Lower lobe of right lung (tissue), 2 donors: ENCODE measurements at regions not wholly inside any gene's neighbourhood (a gene's known extent, or its start where the extent isn't known, plus 50 kb on each side); places are given as distances from the start of the nearest gene placed in this dataset.

Experiments used
- ATAC-seq, 2 donors: fragments of 200-7000 bp; cut with Tn5 transposase; one replicate each; pipeline ENCODE4 v1.9.1; 2020 to 2022; ENCODE audit warnings: mild to moderate bottlenecking in 2 of 2, moderate library complexity in 2 of 2
- DNase-seq: peaks from one replicate; pipeline ENCODE4 v3.0.0-alpha.2; 2020
- H3K27ac ChIP-seq: fragments of 200-600 bp; one replicate; pipeline ENCODE4 v1.8.0; 2022
- H3K27me3 ChIP-seq: fragments of 200-600 bp; one replicate; pipeline ENCODE4 v1.8.0; 2022; ENCODE audit warnings: low read depth
- H3K36me3 ChIP-seq: fragments of 200-600 bp; one replicate; pipeline ENCODE4 v1.8.0; 2022; ENCODE audit warnings: mild to moderate bottlenecking
- H3K4me1 ChIP-seq: fragments of 200-600 bp; one replicate; pipeline ENCODE4 v1.8.0; 2022
- H3K4me3 ChIP-seq: fragments of 200-600 bp; one replicate; pipeline ENCODE4 v1.8.0; 2022; ENCODE audit warnings: mild to moderate bottlenecking
- H3K9me3 ChIP-seq: fragments of 200-600 bp; one replicate; pipeline ENCODE4 v1.8.0; 2022
- intact Hi-C: fragments of 100-400 bp; cut with DNase I; formaldehyde crosslinking; loops from one replicate; pipeline ENCODE4 v1.11.0; 2022
- TF ChIP-seq, protein P1 (sequence below): fragments of 200-600 bp; IDR thresholded peaks from one replicate; pipeline ENCODE4 v1.8.0; 2022; ENCODE audit warnings: antibody characterized with exemption, mild to moderate bottlenecking
- donor health status: DM: no; HTN: yes; CAD: no; lungs with severe emphysema.

- Histone ChIP-seq H3K4me3 (no peak overlapping the region), H3K9me3 (no peaks in the 10 kb centered on the region), H3K36me3 (no peaks in the 10 kb centered on the region), H3K4me1 (no peaks in the 10 kb centered on the region), H3K27me3 (no peaks in the 10 kb centered on the region), H3K27ac (no peak overlapping the region)
- ATAC-seq (no peak), DNase-seq (no peak)
- intact Hi-C loops, result no loop called here
- TF ChIP-seq, protein P1, sequence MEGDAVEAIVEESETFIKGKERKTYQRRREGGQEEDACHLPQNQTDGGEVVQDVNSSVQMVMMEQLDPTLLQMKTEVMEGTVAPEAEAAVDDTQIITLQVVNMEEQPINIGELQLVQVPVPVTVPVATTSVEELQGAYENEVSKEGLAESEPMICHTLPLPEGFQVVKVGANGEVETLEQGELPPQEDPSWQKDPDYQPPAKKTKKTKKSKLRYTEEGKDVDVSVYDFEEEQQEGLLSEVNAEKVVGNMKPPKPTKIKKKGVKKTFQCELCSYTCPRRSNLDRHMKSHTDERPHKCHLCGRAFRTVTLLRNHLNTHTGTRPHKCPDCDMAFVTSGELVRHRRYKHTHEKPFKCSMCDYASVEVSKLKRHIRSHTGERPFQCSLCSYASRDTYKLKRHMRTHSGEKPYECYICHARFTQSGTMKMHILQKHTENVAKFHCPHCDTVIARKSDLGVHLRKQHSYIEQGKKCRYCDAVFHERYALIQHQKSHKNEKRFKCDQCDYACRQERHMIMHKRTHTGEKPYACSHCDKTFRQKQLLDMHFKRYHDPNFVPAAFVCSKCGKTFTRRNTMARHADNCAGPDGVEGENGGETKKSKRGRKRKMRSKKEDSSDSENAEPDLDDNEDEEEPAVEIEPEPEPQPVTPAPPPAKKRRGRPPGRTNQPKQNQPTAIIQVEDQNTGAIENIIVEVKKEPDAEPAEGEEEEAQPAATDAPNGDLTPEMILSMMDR, result no peak
These were observed 120.8 kb upstream of the CXXC4 start for GRCh38 chr4:104615496-104615895.

- no peak overlapping the region for H3K27ac ChIP-seq
- no peaks in the 10 kb centered on the region for H3K4me1 ChIP-seq
- no peak overlapping the region for H3K4me3 ChIP-seq
- intact Hi-C loops, result no loop called here
- H3K36me3 ChIP-seq, result no peaks in the 10 kb centered on the region
- DNase-seq, result no peak
- ATAC-seq, result peak in 1 of 2 donors; percentile 21
- TF ChIP-seq, protein P1, result no peak
- no peaks in the 10 kb centered on the region for H3K27me3 ChIP-seq
- H3K9me3 ChIP-seq, result no peaks in the 10 kb centered on the region
These were observed 121.2 kb upstream of the CXXC4 start for GRCh38 chr4:104615926-104616325.

GRCh38 chr4:104616401-104616820 lies 121.7 kb upstream of the CXXC4 start:
- no peaks in the 10 kb centered on the region for H3K9me3 ChIP-seq
- H3K27me3 ChIP-seq, result no peaks in the 10 kb centered on the region
- ATAC-seq (peak in 1 of 2 donors; percentile 48), DNase-seq (no peak)
- H3K36me3 ChIP-seq, result no peaks in the 10 kb centered on the region
- intact Hi-C loops, result no loop called here
- no peaks in the 10 kb centered on the region for H3K4me1 ChIP-seq
- H3K27ac ChIP-seq, result no peak overlapping the region
- TF ChIP-seq, protein P1, result no peak
- no peak overlapping the region for H3K4me3 ChIP-seq

DNA sequence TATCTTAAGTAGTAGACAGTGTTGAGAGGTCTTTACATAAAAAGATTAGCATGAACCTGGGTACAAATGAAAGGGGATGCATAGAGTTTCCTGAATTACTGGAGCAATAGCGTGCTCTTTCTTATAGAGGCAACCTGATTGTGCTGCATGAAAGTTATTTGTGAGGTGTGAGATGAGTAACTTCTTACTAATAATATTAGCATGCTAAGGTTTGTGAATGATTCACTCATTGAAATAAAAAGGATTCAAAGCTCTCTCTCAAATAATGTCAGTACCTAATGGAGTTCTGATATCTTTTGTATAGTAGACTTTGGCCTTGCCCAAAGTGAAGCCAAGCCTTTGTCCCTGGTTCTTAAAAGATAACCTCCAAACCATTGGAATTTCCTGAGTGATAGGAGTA lies 131.0 kb upstream of the CXXC4 start:
- DNase-seq (no peak), ATAC-seq (no peak)
- no peak overlapping the region for H3K27ac ChIP-seq
- no peaks in the 10 kb centered on the region for H3K27me3 ChIP-seq
- intact Hi-C loops, result no loop called here
- no peaks in the 10 kb centered on the region for H3K4me1 ChIP-seq
- TF ChIP-seq, protein P1, result no peak
- no peaks in the 10 kb centered on the region for H3K36me3 ChIP-seq
- H3K4me3 ChIP-seq, result no peak overlapping the region
- H3K9me3 ChIP-seq, result no peaks in the 10 kb centered on the region

GRCh38 chr4:104629601-104630000 lies 134.9 kb upstream of the CXXC4 start:
- H3K9me3 ChIP-seq, result no peaks in the 10 kb centered on the region
- TF ChIP-seq, protein P1, result no peak
- no peaks in the 10 kb centered on the region for H3K36me3 ChIP-seq
- intact Hi-C loops, result no loop called here
- H3K4me1 ChIP-seq, result no peaks in the 10 kb centered on the region
- DNase-seq, result no peak
- H3K27ac ChIP-seq, result no peak overlapping the region
- H3K27me3 ChIP-seq, result no peaks in the 10 kb centered on the region
- no peak for ATAC-seq
- no peak overlapping the region for H3K4me3 ChIP-seq

DNA sequence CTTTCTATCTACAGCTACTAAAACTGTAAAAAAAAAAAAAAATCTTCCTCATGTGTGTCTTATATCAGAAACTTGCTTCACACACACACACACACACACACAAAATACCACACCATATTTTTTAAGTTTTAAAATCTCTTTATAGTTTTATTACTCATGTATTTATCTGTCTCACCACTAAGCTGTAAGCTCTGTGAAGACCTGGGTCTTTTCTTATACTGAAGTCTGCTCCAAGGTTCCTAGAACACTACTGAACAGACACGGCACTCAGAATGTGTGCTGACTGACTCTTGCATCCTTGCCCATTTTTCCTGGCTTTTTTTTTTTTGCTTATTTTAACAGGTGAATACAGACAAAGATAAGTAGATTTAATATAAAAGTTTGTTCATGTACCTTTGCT lies 135.6 kb upstream of the CXXC4 start:
- no peak overlapping the region for H3K27ac ChIP-seq
- DNase-seq (no peak), ATAC-seq (no peak)
- H3K27me3 ChIP-seq, result no peaks in the 10 kb centered on the region
- intact Hi-C loops, result no loop called here
- no peak overlapping the region for H3K4me3 ChIP-seq
- TF ChIP-seq, protein P1, result no peak
- no peaks in the 10 kb centered on the region for H3K4me1 ChIP-seq
- no peaks in the 10 kb centered on the region for H3K36me3 ChIP-seq
- no peaks in the 10 kb centered on the region for H3K9me3 ChIP-seq
